HEK293 (cell line): ENCODE measurements at regions not wholly inside any gene's neighbourhood (a gene's known extent, or its start where the extent isn't known, plus 50 kb on each side); places are given as distances from the start of the nearest gene placed in this dataset.

Source experiments
- CTCF ChIA-PET: fragments of 350-600 bp; formaldehyde crosslinking; extraction: SDS; loops from one replicate; lab custom pipeline; 2021; ENCODE audit warnings: antibody characterized with exemption; lab: Yijun Ruan, JAX
- POLR2A ChIA-PET: fragments of 300-600 bp; formaldehyde crosslinking; extraction: SDS; loops from one replicate; lab custom pipeline; 2020; ENCODE audit warnings: antibody characterized with exemption, inconsistent platforms; lab: Yijun Ruan, JAX
- H3K27ac ChIP-seq: fragments of 200-500 bp; sonication (Bioruptor generic); 2 replicates; pipeline ENCODE4 v1.5.1; 2014; ENCODE audit warnings: low read depth, low read length, control low read depth, inconsistent platforms; ENCODE audit errors: extremely low read depth
- H3K36me3 ChIP-seq, 2 experiments: fragments of 200-500 bp in 1 of 2; sonication (Bioruptor generic) in 1 of 2; 1 replicate in 1 of 2; 2 replicates in 1 of 2; pipeline ENCODE4 v1.5.1; 2014 to 2017; ENCODE audit warnings: inconsistent platforms in 2 of 2, low read length in 2 of 2; ENCODE audit not compliant: control insufficient read depth in 2 of 2, insufficient read depth in 1 of 2
- H3K4me1 ChIP-seq: fragments of 200-500 bp; sonication (Bioruptor generic); 2 replicates; pipeline ENCODE4 v1.5.1; 2014; ENCODE audit warnings: mild to moderate bottlenecking, low read length, inconsistent platforms; ENCODE audit not compliant: control insufficient read depth, insufficient read depth
- H3K4me3 ChIP-seq: 2 replicates; pipeline ENCODE4 v1.5.1; 2011; ENCODE audit warnings: low read depth, mild to moderate bottlenecking, control low read depth, low read length, moderate library complexity
- H3K9me3 ChIP-seq: fragments of 200-500 bp; sonication (Bioruptor generic); 2 replicates; pipeline ENCODE4 v1.5.1; 2014; ENCODE audit warnings: low read depth, low read length, inconsistent platforms; ENCODE audit not compliant: control insufficient read depth, insufficient read depth
- GFI1B ChIP-seq: fragments of 450-650 bp; formaldehyde crosslinking; IDR thresholded peaks from 2 replicates; pipeline ENCODE4 v1.5.1; 2016; ENCODE audit warnings: missing biosample characterization, missing genetic modification characterization
- IKZF3 ChIP-seq: fragments of 450-650 bp; IDR thresholded peaks from 2 replicates; pipeline ENCODE4 v1.5.0; 2018; ENCODE audit warnings: missing biosample characterization, mild to moderate bottlenecking, missing genetic modification characterization, moderate library complexity
- REPIN1 ChIP-seq: fragments of 450-650 bp; formaldehyde crosslinking; IDR thresholded peaks from 2 replicates; pipeline ENCODE4 v1.5.1; 2017; ENCODE audit warnings: missing biosample characterization, missing genetic modification characterization, low read depth
- SALL2 ChIP-seq: fragments of 450-650 bp; formaldehyde crosslinking; IDR thresholded peaks from 2 replicates; pipeline ENCODE4 v1.5.0; 2017; ENCODE audit warnings: missing biosample characterization, mild to moderate bottlenecking, missing genetic modification characterization, borderline replicate concordance
- YY2 ChIP-seq: fragments of 450-650 bp; formaldehyde crosslinking; IDR thresholded peaks from 2 replicates; pipeline ENCODE4 v1.5.1; 2016; ENCODE audit warnings: missing biosample characterization, missing genetic modification characterization
- ZNF114 ChIP-seq: fragments of 450-650 bp; formaldehyde crosslinking; IDR thresholded peaks from 2 replicates; pipeline ENCODE4 v1.5.0; 2017; ENCODE audit warnings: missing biosample characterization, missing genetic modification characterization
- ZNF146 ChIP-seq: fragments of 450-650 bp; formaldehyde crosslinking; IDR thresholded peaks from 2 replicates; pipeline ENCODE4 v1.5.1; 2016; ENCODE audit warnings: missing biosample characterization, missing genetic modification characterization
- ZNF16 ChIP-seq: fragments of 450-650 bp; formaldehyde crosslinking; IDR thresholded peaks from 2 replicates; pipeline ENCODE4 v1.5.1; 2016; ENCODE audit warnings: low read depth, missing biosample characterization, missing genetic modification characterization
- ZNF202 ChIP-seq: fragments of 450-650 bp; formaldehyde crosslinking; IDR thresholded peaks from 2 replicates; pipeline ENCODE4 v1.5.1; 2016; ENCODE audit warnings: missing biosample characterization, missing genetic modification characterization, borderline replicate concordance
- ZNF214 ChIP-seq: fragments of 450-650 bp; formaldehyde crosslinking; IDR thresholded peaks from 2 replicates; pipeline ENCODE4 v1.5.1; 2017; ENCODE audit warnings: missing biosample characterization, mild to moderate bottlenecking, missing genetic modification characterization, borderline replicate concordance
- ZNF274 ChIP-seq, 2 experiments: fragments of 200-500 bp in 1 of 2; fragments of 450-650 bp in 1 of 2; sonication (Bioruptor generic) in 1 of 2; formaldehyde crosslinking in 1 of 2; IDR thresholded peaks; 2 replicates each; pipeline versions ENCODE4 v1.5.1 to v1.6.1; 2014 to 2016; ENCODE audit warnings: borderline replicate concordance in 1 of 2, inconsistent platforms in 1 of 2, low read length in 1 of 2, missing biosample characterization in 1 of 2, missing genetic modification characterization in 1 of 2
- ZNF354C ChIP-seq: fragments of 450-650 bp; formaldehyde crosslinking; IDR thresholded peaks from 2 replicates; pipeline ENCODE4 v1.5.1; 2016; ENCODE audit warnings: missing biosample characterization, missing genetic modification characterization, low read depth, borderline replicate concordance
- ZNF626 ChIP-seq: fragments of 450-650 bp; sonication (Bioruptor Pico); formaldehyde crosslinking; IDR thresholded peaks from 2 replicates; pipeline ENCODE4 v1.5.1; 2018; ENCODE audit warnings: missing biosample characterization, missing genetic modification characterization, inconsistent platforms
- ZNF660 ChIP-seq: fragments of 450-650 bp; IDR thresholded peaks from 2 replicates; pipeline ENCODE4 v1.5.1; 2018; ENCODE audit warnings: missing biosample characterization, mild to moderate bottlenecking, missing genetic modification characterization
- ZSCAN30 ChIP-seq: fragments of 450-650 bp; IDR thresholded peaks from 2 replicates; pipeline ENCODE4 v1.5.1; 2018; ENCODE audit warnings: missing biosample characterization, mild to moderate bottlenecking, missing genetic modification characterization, moderate library complexity
- ZXDB ChIP-seq: fragments of 450-650 bp; formaldehyde crosslinking; IDR thresholded peaks from 2 replicates; pipeline ENCODE4 v1.5.1; 2016; ENCODE audit warnings: missing biosample characterization, missing genetic modification characterization
- TF ChIP-seq, protein P1 (sequence below): fragments of 450-650 bp; formaldehyde crosslinking; IDR thresholded peaks from 2 replicates; pipeline ENCODE4 v1.5.1; 2016; ENCODE audit warnings: missing biosample characterization, missing genetic modification characterization
- TF ChIP-seq, protein P2 (sequence below): fragments of 450-650 bp; formaldehyde crosslinking; IDR thresholded peaks from 2 replicates; pipeline ENCODE4 v1.5.1; 2016; ENCODE audit warnings: missing biosample characterization, missing genetic modification characterization
- TF ChIP-seq, protein P3 (sequence below): fragments of 450-650 bp; formaldehyde crosslinking; IDR thresholded peaks from 2 replicates; pipeline ENCODE4 v1.5.1; 2016; ENCODE audit warnings: missing biosample characterization, missing genetic modification characterization, low read depth

DNA sequence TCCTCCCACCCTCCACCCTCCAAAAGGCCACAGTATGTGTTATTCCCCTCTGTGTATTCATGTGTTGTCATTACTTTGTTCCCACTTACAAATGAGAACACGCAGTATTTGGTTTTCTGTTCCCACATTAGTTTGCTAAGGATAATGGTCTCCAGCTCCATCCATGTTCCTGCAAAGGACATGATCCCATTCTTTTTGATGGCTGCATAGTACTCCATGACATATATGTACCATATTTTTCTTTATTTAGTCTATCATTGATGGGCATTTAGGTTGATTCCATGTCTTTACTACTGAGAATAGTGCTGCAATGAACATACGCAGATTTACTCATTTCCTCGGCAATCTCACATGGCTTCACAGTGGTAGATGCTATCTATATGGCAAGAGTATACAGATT is 453.6 kb upstream of the CFAP20DC start:
- ChIA-PET POLR2A (no interaction called here), CTCF (no interaction called here)
- H3K36me3 ChIP-seq = no peaks in the 10 kb centered on the region
- no peak overlapping the region for H3K27ac ChIP-seq
- H3K4me1 ChIP-seq = no peaks in the 10 kb centered on the region
- H3K4me3 ChIP-seq = no peak overlapping the region
- no peak for TF ChIP-seq ZNF354C (tag by site-specific recombination)
- peak; percentile 75; the same call in 1 of the 2 replicates for TF ChIP-seq ZNF146 (tag by site-specific recombination)
- TF ChIP-seq ZNF214 (tag by site-specific recombination) = no peak
- TF ChIP-seq, all 188 proteins: peak for 1
- no peaks in the 10 kb centered on the region for H3K9me3 ChIP-seq

DNA sequence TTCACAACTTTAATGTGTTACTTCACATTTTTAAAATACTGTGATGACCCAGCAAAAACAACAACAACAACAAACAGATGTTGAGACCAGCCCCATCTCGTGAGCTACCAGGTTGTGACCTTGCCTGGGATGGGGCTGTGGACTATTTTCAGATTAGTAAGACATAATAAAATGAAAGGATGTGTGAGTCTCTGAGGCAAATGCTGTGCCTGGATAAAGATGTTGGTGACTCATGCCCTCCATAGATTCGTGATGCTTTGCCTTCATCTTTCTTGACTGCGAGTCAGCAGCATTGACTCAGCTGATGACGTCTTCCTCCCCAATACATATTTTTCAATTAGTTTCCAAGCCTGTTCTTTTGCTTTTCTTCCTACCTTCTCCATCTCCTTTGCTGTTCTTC is 453.0 kb upstream of the CFAP20DC start:
- CTCF ChIA-PET = interaction anchor here (0.8 kb wide), 1 partner anchor 189 kb away, joined by 3 read pairs; no protein-coding TSS in a partner anchor

DNA sequence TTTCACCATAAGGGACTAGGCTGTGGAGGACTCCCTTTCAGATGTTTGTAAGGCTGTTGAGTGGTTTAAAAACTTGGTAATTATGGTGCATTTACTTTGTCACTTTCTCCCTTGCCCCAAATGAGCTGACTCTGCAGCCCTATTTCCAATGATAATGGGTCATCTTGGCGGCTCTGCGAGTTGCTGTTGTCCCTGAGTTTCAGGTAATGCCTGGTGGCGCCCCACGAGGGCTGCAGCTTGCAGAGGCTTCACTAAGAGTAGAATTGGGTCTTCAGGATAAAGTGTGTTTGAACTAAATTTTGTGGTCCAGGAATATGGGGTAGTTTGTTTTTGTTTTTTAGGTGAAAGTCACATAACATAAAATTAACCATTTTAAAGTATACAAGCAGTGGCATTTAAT is 450.1 kb upstream of the CFAP20DC start:
- Histone ChIP-seq H3K4me3 (no peak overlapping the region), H3K9me3 (no peaks in the 10 kb centered on the region), H3K27ac (no peak overlapping the region)
- TF ChIP-seq ZNF114 (tag by site-specific recombination) = no peak
- TF ChIP-seq, protein P1, sequence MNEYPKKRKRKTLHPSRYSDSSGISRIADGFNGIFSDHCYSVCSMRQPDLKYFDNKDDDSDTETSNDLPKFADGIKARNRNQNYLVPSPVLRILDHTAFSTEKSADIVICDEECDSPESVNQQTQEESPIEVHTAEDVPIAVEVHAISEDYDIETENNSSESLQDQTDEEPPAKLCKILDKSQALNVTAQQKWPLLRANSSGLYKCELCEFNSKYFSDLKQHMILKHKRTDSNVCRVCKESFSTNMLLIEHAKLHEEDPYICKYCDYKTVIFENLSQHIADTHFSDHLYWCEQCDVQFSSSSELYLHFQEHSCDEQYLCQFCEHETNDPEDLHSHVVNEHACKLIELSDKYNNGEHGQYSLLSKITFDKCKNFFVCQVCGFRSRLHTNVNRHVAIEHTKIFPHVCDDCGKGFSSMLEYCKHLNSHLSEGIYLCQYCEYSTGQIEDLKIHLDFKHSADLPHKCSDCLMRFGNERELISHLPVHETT (tag by site-specific recombination) = no peak
- no peak for TF ChIP-seq ZNF626
- TF ChIP-seq SALL2 (tag by site-specific recombination) = no peak
- TF ChIP-seq ZNF16 = no peak
- no peak for TF ChIP-seq REPIN1
- TF ChIP-seq ZNF202 = no peak
- TF ChIP-seq IKZF3 (tag by site-specific recombination) = no peak
- no peak for TF ChIP-seq ZXDB (tag by site-specific recombination)
- no peak for TF ChIP-seq ZSCAN30 (tag by site-specific recombination)
- no peak for TF ChIP-seq ZNF274 (IDR thresholded peaks at IDR 0.05; ENCODE audit: low read length)
- TF ChIP-seq ZNF274 (tag by site-specific recombination; IDR thresholded peaks at IDR 0.05; ENCODE audit: borderline replicate concordance) = no peak
- no peak for TF ChIP-seq YY2 (tag by site-specific recombination)
- TF ChIP-seq GFI1B (tag by site-specific recombination) = no peak
- TF ChIP-seq, all 188 proteins: peak for 0
- H3K36me3 ChIP-seq = no peaks in the 10 kb centered on the region
- ChIA-PET POLR2A (no interaction called here), CTCF (no interaction called here)
- H3K4me1 ChIP-seq = no peaks in the 10 kb centered on the region

More for the DNA sequence above, 453.0 kb upstream of the CFAP20DC start:
- TF ChIP-seq ZNF660 = peak; percentile 54; the same call in 1 of the 2 replicates
- TF ChIP-seq, protein P2, sequence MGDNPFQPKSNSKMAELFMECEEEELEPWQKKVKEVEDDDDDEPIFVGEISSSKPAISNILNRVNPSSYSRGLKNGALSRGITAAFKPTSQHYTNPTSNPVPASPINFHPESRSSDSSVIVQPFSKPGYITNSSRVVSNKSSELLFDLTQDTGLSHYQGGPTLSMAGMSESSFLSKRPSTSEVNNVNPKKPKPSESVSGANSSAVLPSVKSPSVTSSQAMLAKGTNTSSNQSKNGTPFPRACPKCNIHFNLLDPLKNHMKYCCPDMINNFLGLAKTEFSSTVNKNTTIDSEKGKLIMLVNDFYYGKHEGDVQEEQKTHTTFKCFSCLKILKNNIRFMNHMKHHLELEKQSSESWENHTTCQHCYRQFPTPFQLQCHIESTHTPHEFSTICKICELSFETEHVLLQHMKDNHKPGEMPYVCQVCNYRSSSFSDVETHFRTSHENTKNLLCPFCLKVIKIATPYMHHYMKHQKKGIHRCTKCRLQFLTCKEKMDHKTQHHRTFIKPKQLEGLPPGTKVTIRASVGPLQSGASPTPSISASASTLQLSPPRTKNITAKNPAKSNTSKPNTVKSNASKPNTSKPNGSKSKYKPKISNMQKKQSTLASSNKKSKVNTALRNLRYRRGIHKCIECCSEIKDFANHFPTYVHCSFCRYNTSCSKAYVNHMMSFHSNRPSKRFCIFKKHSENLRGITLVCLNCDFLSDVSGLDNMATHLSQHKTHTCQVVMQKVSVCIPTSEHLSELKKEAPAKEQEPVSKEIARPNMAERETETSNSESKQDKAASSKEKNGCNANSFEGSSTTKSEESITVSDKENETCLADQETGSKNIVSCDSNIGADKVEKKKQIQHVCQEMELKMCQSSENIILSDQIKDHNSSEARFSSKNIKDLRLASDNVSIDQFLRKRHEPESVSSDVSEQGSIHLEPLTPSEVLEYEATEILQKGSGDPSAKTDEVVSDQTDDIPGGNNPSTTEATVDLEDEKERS (tag by site-specific recombination) = no peak
- TF ChIP-seq, protein P3, sequence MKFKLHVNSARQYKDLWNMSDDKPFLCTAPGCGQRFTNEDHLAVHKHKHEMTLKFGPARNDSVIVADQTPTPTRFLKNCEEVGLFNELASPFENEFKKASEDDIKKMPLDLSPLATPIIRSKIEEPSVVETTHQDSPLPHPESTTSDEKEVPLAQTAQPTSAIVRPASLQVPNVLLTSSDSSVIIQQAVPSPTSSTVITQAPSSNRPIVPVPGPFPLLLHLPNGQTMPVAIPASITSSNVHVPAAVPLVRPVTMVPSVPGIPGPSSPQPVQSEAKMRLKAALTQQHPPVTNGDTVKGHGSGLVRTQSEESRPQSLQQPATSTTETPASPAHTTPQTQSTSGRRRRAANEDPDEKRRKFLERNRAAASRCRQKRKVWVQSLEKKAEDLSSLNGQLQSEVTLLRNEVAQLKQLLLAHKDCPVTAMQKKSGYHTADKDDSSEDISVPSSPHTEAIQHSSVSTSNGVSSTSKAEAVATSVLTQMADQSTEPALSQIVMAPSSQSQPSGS (tag by site-specific recombination) = peak; percentile 53
- no peaks in the 10 kb centered on the region for H3K36me3 ChIP-seq
- no peaks in the 10 kb centered on the region for H3K4me1 ChIP-seq
- H3K9me3 ChIP-seq = no peaks in the 10 kb centered on the region
- H3K27ac ChIP-seq = no peak overlapping the region
- H3K4me3 ChIP-seq = no peak overlapping the region
- POLR2A ChIA-PET = no interaction called here
